Ishikawa (cell line): ENCODE measurements at regions not wholly inside any gene's neighbourhood (a gene's known extent, or its start where the extent isn't known, plus 50 kb on each side); places are given as distances from the start of the nearest gene placed in this dataset.

Source experiments
- CEBPB ChIP-seq: IDR thresholded peaks from 2 replicates; pipeline ENCODE4 v1.6.1; 2012
- CREB1 ChIP-seq: IDR thresholded peaks from 2 replicates; pipeline ENCODE4 v1.6.1; 2012; ENCODE audit warnings: low read depth
- EP300 ChIP-seq: IDR thresholded peaks from 2 replicates; pipeline ENCODE4 v1.6.1; 2012; ENCODE audit warnings: borderline replicate concordance
- NFIC ChIP-seq: IDR thresholded peaks from 2 replicates; pipeline ENCODE4 v1.6.1; 2012
- TAF1 ChIP-seq: IDR thresholded peaks from 2 replicates; pipeline ENCODE4 v1.6.1; 2012; ENCODE audit warnings: low read depth, mild to moderate bottlenecking
- TEAD4 ChIP-seq: IDR thresholded peaks from 2 replicates; pipeline ENCODE4 v1.6.1; 2012
- ZBTB7A ChIP-seq: IDR thresholded peaks from 2 replicates; pipeline ENCODE4 v1.6.1; 2012; ENCODE audit warnings: low read depth
- TF ChIP-seq, protein P1 (sequence below): IDR thresholded peaks from 2 replicates; pipeline ENCODE4 v1.6.1; 2012

- TF ChIP-seq, protein P1, sequence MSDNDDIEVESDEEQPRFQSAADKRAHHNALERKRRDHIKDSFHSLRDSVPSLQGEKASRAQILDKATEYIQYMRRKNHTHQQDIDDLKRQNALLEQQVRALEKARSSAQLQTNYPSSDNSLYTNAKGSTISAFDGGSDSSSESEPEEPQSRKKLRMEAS = no peak
- TF ChIP-seq EP300 = no peak
- no peak for TF ChIP-seq TEAD4
- no peak for TF ChIP-seq ZBTB7A
- TF ChIP-seq CEBPB = no peak
- TF ChIP-seq NFIC = no peak
- TF ChIP-seq CREB1 = no peak
- TF ChIP-seq TAF1 = no peak
Measured at GRCh38 chr5:175344331-175345195, 99.4 kb downstream of the DRD1 start.
